ENCODE measurements at regions not wholly inside any gene's neighbourhood (a gene's known extent, or its start where the extent isn't known, plus 50 kb on each side); places are given as distances from the start of the nearest gene placed in this dataset.

GRCh38 chr11:24216488-24216887, 280.4 kb upstream of the LUZP2 start:
- no peak for TF ChIP-seq EZH2phosphoT487 (IDR thresholded peaks at IDR 0.05; ENCODE audit: insufficient read depth, low read depth)
- no peak for TF ChIP-seq EZH2 (IDR thresholded peaks at IDR 0.05; ENCODE audit: insufficient read depth, poor library complexity, severe bottlenecking)

All from GM23248 (cell line).